ENCODE measurements at regions not wholly inside any gene's neighbourhood (a gene's known extent, or its start where the extent isn't known, plus 50 kb on each side); places are given as distances from the start of the nearest gene placed in this dataset.
A peak's percentile ranks its signal among the peaks of the same experiment; 100 is the strongest.

- DNase-seq (ENCODE audit: low spot score): no peak
Observed at GRCh38 chr7:132072873-132073272, 503.4 kb downstream of the PLXNA4 start.

- no peak for DNase-seq (ENCODE audit: low spot score)
Observed at GRCh38 chr7:132072165-132072564, 504.1 kb downstream of the PLXNA4 start.

- no peak for DNase-seq (ENCODE audit: low spot score)
Observed at GRCh38 chr7:132069306-132069705, 507.0 kb downstream of the PLXNA4 start.

- no peak for DNase-seq (ENCODE audit: low spot score)
Observed at GRCh38 chr7:132066761-132067171, 509.5 kb downstream of the PLXNA4 start.

GRCh38 chr7:132065989-132066603 is 509.7 kb upstream of the PODXL start:
- no peak for DNase-seq (ENCODE audit: low spot score)

GRCh38 chr7:132065193-132065988 is 509.0 kb upstream of the PODXL start:
- DNase-seq (ENCODE audit: low spot score): no peak

- no peak for DNase-seq (ENCODE audit: low spot score)
Observed at GRCh38 chr7:132063800-132064199, 507.4 kb upstream of the PODXL start.

- DNase-seq (ENCODE audit: low spot score): no peak
Observed at GRCh38 chr7:132061937-132062336, 505.5 kb upstream of the PODXL start.

- no peak for DNase-seq (ENCODE audit: low spot score)
Observed at GRCh38 chr7:132059141-132059540, 502.7 kb upstream of the PODXL start.

GRCh38 chr7:132055336-132056120 is 499.1 kb upstream of the PODXL start:
- no peak for DNase-seq (ENCODE audit: low spot score)

- DNase-seq (ENCODE audit: low spot score): no peak
Observed at GRCh38 chr7:132053871-132054270, 497.4 kb upstream of the PODXL start.

GRCh38 chr7:132051311-132051710 is 494.9 kb upstream of the PODXL start:
- DNase-seq (ENCODE audit: low spot score): no peak

GRCh38 chr7:132049462-132050304 is 493.3 kb upstream of the PODXL start:
- DNase-seq (ENCODE audit: low spot score): peak; percentile 9

- DNase-seq (ENCODE audit: low spot score): no peak
Observed at GRCh38 chr7:132045481-132045980, 489.1 kb upstream of the PODXL start.

GRCh38 chr7:132045002-132045401 is 488.6 kb upstream of the PODXL start:
- DNase-seq (ENCODE audit: low spot score): no peak

GRCh38 chr7:132044247-132044646 is 487.8 kb upstream of the PODXL start:
- DNase-seq (ENCODE audit: low spot score): no peak

- no peak for DNase-seq (ENCODE audit: low spot score)
Observed at GRCh38 chr7:132041108-132041507, 484.7 kb upstream of the PODXL start.

GRCh38 chr7:132035517-132036362 is 479.3 kb upstream of the PODXL start:
- no peak for DNase-seq (ENCODE audit: low spot score)

- DNase-seq (ENCODE audit: low spot score): no peak
Observed at GRCh38 chr7:132034748-132035416, 478.5 kb upstream of the PODXL start.

GRCh38 chr7:132030883-132031282 is 474.5 kb upstream of the PODXL start:
- no peak for DNase-seq (ENCODE audit: low spot score)
